ENCODE measurements at regions not wholly inside any gene's neighbourhood (a gene's known extent, or its start where the extent isn't known, plus 50 kb on each side); places are given as distances from the start of the nearest gene placed in this dataset.

GRCh38 chr9:78397045-78397444, 100.1 kb downstream of the PSAT1 start:
- Histone ChIP-seq H3K4me3 (ENCODE audit: low read depth, low read length) (no peak overlapping the region), H3K27me3 (ENCODE audit: control insufficient read depth, insufficient read depth, low read length) (peaks cover 2% of the 10 kb centered on the region), H3K36me3 (ENCODE audit: control insufficient read depth, insufficient read depth, low read length) (no peaks in the 10 kb centered on the region)
- no peak for DNase-seq (ENCODE audit: low read depth)
- no peak for TF ChIP-seq CTCF (IDR thresholded peaks at IDR 0.05; ENCODE audit: insufficient read depth, low read length, poor library complexity, severe bottlenecking)

GRCh38 chr9:78397454-78397853, 100.5 kb downstream of the PSAT1 start:
- Histone ChIP-seq H3K27me3 (ENCODE audit: control insufficient read depth, insufficient read depth, low read length) (peaks cover 2% of the 10 kb centered on the region), H3K4me3 (ENCODE audit: low read depth, low read length) (no peak overlapping the region), H3K36me3 (ENCODE audit: control insufficient read depth, insufficient read depth, low read length) (no peaks in the 10 kb centered on the region)
- DNase-seq (ENCODE audit: low read depth), result no peak
- no peak for TF ChIP-seq CTCF (IDR thresholded peaks at IDR 0.05; ENCODE audit: insufficient read depth, low read length, poor library complexity, severe bottlenecking)

GRCh38 chr9:78399153-78399552, 102.2 kb downstream of the PSAT1 start:
- no peak overlapping the region for H3K4me3 ChIP-seq (ENCODE audit: low read depth, low read length)
- no peak for DNase-seq (ENCODE audit: low read depth)
- H3K36me3 ChIP-seq (ENCODE audit: control insufficient read depth, insufficient read depth, low read length), result no peaks in the 10 kb centered on the region
- H3K27me3 ChIP-seq (ENCODE audit: control insufficient read depth, insufficient read depth, low read length), result peaks cover 2% of the 10 kb centered on the region
- TF ChIP-seq CTCF (IDR thresholded peaks at IDR 0.05; ENCODE audit: insufficient read depth, low read length, poor library complexity, severe bottlenecking), result no peak

GRCh38 chr9:78400496-78400895, 103.6 kb downstream of the PSAT1 start:
- DNase-seq (ENCODE audit: low read depth), result no peak
- Histone ChIP-seq H3K36me3 (ENCODE audit: control insufficient read depth, insufficient read depth, low read length) (no peaks in the 10 kb centered on the region), H3K4me3 (ENCODE audit: low read depth, low read length) (no peak overlapping the region), H3K27me3 (ENCODE audit: control insufficient read depth, insufficient read depth, low read length) (peaks cover 2% of the 10 kb centered on the region)
- no peak for TF ChIP-seq CTCF (IDR thresholded peaks at IDR 0.05; ENCODE audit: insufficient read depth, low read length, poor library complexity, severe bottlenecking)

- TF ChIP-seq CTCF (IDR thresholded peaks at IDR 0.05; ENCODE audit: insufficient read depth, low read length, poor library complexity, severe bottlenecking), result no peak
- no peak for DNase-seq (ENCODE audit: low read depth)
- Histone ChIP-seq H3K27me3 (ENCODE audit: control insufficient read depth, insufficient read depth, low read length) (no peaks in the 10 kb centered on the region), H3K4me3 (ENCODE audit: low read depth, low read length) (no peak overlapping the region), H3K36me3 (ENCODE audit: control insufficient read depth, insufficient read depth, low read length) (no peaks in the 10 kb centered on the region)
These were observed 108.5 kb downstream of the PSAT1 start for GRCh38 chr9:78405461-78405860.

GRCh38 chr9:78406146-78406545, 109.2 kb downstream of the PSAT1 start:
- TF ChIP-seq CTCF (IDR thresholded peaks at IDR 0.05; ENCODE audit: insufficient read depth, low read length, poor library complexity, severe bottlenecking), result no peak
- no peak for DNase-seq (ENCODE audit: low read depth)

More at GRCh38 chr9:78406146-78406545, 109.2 kb downstream of the PSAT1 start:
- Histone ChIP-seq H3K4me3 (ENCODE audit: low read depth, low read length) (no peak overlapping the region), H3K36me3 (ENCODE audit: control insufficient read depth, insufficient read depth, low read length) (no peaks in the 10 kb centered on the region), H3K27me3 (ENCODE audit: control insufficient read depth, insufficient read depth, low read length) (no peaks in the 10 kb centered on the region)
